Activated CD4-positive, alpha-beta T cell treated with anti-CD3 and anti-CD28 coated beads, Interleukin-2, amount 50 U/mL, for 48 hours (primary cell): ENCODE measurements at regions not wholly inside any gene's neighbourhood (a gene's known extent, or its start where the extent isn't known, plus 50 kb on each side); places are given as distances from the start of the nearest gene placed in this dataset.

Experiments
- DNase-seq, 2 experiments: peaks; one replicate each; pipeline ENCODE4 v3.0.0-alpha.2; 2020

DNA sequence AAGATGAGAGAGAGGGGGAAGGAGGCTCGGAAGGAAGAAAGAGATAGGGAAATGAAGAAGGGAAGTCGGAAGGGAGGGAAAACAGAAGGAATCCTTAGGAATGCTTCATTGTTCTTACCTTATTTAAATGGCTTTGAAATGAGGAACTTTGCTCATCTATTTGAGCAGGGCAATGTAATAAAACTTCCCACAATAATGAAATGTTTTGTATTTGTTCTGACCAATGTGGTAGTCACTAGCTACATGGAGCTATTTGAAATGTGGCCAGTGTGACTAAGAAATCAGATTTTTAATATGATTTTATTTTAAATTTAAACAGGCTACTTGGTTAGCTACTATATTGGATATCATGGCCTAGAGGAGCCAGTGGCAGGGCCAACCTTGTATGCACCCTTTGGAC lies 510.6 kb downstream of the HTR7 start:
- no peak for DNase-seq

DNA sequence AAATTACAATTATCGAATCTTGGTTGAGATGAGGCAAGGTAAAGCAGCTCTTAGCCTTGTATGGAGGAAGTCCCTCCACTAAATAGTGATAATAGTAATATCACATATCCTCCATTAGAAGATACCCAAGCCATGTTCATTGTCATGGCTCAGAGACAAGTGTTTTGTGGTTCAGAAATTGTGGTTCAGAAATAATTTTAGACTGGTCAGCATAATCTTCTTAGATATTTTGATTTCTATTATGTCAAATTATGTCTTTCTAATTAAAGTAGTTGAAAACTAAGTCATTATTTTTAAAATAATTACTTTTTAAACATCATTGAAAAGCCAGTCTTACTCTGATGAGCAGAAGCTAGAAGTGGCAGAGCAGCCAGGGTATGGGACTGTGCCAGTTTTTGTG lies 507.7 kb downstream of the HTR7 start:
- no peak for DNase-seq

DNA sequence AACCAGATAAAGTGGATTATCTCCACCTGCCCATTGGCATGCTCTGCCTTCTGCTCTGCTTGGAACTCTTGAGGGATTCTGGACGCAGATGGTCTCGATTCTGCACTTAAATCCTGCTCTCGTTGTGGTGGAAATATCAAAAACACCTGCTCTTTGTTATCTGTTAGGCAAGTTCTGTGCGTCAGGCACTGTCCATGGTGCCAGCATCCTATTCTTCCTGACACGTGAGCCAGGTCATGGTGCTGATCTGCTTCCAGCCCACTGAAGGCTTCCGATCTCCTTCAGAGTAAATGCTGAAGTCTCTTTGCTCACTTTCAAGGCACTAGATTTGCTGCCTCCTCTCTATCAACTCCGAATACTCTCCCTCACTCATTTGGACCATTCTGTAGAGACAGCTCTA lies 505.6 kb downstream of the HTR7 start:
- no peak for DNase-seq

DNA sequence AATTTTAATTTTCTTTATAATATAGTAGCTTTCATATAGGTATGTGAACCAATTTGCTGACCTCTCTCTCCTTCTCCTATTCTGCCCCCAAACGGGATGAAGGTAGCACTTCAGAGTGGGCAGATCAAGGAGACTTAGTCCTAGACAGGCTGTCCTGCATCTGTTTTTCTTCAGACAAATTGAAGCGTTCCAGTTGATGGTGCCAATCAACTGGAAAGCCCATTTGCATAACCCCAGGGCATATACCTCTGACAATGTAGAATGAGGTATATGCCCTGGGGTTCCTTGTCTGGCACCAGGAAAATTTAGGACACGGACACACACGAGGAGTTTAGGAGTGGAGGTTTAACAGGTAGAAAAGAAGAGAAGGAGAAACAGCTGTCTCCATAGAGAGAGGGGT lies 502.9 kb downstream of the HTR7 start:
- DNase-seq = no peak

DNA sequence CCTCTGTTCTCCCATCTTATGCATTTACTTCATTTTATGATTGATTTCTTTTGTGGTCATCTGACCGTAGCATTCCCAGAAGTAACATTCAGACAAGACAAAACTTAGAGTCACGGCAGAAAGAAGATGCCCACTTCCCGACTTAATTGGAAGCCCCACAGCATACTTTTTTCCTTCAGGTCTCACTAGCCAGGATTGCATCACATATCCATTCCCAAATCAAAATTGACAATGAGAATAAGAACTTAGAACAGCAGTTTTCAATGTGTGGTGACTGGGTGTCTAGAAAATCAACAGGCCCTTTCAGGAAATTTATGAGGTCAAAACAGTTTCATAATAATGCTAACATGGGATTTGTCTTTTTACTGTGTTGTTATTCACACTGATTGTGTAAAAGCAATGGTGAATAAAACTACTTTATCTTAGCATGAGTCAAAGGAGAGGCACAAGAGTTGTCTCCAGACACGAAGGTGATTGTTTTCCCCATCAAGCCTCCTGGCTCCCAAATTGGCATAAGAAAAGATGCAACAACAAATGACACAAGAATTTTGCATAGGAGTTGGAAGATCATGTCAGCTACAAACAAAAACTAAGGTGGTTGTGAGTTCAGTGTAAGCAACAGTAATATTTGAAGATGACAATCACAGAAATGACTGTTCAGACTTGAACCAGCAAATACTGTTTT lies 493.9 kb downstream of the HTR7 start:
- no peak for DNase-seq

DNA sequence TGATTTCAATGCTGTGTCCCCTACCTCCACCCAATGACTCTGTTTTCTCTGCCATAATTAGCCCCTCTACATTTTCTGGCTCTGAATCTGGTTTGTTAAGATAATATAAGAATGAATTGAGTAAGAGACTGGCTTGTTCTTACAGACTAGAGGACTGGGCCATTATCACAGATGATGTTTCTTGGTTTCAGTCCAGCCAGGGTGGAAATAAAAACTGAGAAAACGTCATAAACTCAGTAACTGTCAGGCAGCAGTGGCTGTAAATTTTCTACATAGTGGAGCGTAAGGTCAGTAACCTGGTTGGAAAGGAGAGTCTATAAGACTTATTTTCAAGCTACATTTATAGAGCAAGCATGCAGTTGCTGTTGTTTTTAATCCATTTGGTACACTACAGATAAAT lies 485.4 kb downstream of the HTR7 start:
- no peak for DNase-seq

DNA sequence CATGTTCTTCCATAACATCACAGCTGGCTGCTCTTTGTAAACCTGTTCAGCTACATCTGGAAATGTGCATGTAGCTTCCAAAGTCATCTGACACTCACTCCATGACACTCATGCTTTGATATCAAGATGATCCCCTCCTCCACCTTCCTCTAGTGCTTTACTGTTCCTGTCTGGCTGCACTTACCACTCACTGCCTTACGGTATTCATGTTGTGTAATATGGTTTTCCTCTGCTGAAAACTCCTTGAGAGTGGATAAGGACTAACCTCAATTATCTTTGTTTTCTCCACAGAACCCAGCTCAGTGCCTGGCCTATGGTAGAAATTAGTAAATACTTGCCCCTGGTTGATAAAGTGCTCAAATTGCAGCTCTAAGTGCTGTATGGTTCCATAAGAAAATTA lies 483.9 kb downstream of the HTR7 start:
- DNase-seq = no peak

DNA sequence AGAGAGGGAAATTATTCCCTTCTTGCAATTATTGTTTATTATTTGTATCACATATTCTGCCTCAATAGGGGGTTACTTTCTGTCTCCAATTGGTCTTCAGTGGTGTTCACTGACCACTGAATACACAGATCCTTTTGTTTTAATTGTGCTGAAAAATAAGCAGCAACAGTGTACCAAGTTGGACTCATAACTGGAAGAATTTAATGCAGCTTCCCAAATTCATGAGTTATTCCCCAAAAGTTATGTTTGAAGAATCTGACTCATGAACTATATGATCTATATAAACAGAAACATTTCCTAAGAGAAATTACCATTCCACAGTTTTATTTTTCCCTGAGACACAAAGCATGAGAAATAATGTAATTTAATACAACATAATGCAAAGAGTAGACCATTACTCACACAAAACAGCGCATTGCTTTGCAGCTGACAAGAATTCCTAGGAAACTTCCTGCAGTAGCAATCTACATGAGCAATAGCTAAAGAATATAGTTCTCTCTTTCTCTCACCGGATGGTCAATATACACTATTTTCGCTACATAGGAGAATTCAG lies 479.2 kb downstream of the HTR7 start:
- no peak for DNase-seq

DNA sequence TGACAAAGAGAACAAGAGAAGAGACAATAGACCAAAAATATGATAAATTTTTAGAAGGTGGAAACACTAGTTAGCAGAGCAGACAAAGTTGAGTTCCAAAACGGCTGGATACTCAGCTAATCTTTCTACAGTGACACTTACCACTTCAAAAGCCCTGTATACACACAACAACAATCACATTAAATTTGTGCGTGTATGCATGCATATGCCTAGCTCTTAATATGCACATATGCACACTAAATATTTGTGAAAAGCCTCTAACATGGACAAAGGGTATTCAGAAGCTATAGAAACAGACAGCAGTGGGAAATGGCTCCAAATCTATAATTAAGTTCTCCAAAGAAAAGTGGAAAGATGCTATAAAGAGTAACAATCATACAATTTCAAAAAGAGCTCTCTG lies 476.4 kb downstream of the HTR7 start:
- DNase-seq = no peak

DNA sequence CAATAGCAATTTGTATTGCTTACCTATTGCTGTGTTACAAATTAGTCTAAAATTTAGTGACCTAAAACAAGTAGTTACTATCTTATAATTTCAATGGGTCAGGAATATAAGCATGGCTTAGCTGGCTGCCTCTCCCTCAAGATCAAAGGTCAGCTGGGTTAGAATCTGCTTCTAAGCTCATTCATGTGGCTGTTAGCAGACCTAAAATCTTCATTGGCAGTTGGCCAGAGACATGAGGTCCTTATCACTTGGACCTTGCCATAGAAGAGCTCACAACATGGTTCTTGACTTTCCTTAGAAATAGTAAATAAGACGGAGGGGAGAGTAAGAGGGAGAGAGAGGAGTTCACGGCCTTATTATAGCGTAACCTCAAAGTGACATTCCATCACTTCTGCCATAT lies 468.0 kb downstream of the HTR7 start:
- DNase-seq = no peak

DNA sequence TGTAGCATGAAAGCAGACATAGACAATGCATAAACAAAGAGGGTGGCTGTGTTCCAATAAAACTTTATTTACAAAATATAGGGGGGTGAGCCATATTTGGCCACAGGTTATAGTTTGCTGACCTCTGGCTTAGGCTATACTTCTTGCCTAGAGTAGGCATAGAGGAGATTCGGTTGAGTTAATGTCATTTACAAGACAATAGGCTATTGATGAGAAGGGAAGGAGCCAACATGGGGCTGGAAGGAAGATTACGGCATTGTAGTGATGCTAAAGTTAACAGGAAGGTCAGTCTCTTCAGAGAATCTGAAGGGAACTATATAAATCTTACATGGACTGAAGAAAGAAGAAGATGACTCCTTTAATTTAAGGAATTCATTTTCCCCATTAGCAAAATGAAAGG lies 463.5 kb downstream of the HTR7 start:
- no peak for DNase-seq

DNA sequence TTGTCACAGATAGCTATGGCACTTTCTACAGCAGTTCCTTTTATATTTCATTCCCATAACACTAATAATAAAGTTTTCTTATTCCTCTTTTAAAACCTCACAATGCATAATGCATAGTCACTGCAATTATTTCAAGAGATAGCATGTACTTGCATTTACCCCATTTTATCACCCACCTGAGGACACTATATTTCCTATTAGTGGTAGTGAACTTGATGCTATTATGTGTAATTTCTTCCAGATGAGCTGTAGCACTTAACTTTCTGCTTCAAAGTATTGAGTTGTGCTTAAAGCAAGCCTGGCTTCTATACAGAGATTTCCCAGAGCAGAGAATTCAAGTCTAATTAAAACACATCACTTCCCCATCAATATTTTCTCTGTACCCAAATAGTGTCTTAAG lies 461.1 kb downstream of the HTR7 start:
- no peak for DNase-seq

DNA sequence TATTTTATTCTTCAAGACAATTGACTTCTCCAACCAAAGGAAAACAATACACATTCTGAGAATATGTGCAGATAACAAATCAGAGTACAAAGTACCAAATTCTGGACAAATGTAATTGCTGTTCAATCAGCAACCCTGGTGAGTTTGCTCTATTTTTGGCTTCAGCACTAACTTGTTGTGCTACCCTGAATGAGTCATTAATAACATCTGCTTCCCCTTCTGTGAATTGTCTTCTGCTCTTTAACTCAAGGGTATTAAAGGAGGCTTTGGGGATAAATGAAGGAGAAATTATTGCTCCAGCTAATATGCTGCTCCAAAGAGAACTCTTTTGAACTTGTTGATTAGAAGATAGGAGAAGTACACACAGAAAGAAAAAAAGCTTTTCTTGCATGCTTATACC lies 459.3 kb downstream of the HTR7 start:
- DNase-seq = no peak

DNA sequence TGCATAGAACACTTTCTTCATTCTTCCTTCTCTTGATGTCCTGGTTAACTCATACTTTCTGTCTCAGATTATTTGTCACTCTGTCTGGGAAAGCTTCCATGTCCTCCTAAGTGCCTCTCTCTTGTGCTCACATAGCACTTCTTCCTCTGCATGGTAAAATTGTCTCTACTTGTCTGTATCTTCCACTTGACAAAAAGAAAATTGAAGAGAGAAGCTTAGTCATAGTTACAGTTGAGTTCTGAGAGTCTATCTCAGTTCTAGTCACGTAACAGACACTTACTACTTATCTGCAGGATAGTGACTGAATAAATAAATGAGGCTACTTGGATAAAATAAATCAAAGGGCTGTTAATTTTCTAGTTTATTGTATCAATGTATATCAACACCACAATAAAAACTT lies 458.1 kb downstream of the HTR7 start:
- no peak for DNase-seq

DNA sequence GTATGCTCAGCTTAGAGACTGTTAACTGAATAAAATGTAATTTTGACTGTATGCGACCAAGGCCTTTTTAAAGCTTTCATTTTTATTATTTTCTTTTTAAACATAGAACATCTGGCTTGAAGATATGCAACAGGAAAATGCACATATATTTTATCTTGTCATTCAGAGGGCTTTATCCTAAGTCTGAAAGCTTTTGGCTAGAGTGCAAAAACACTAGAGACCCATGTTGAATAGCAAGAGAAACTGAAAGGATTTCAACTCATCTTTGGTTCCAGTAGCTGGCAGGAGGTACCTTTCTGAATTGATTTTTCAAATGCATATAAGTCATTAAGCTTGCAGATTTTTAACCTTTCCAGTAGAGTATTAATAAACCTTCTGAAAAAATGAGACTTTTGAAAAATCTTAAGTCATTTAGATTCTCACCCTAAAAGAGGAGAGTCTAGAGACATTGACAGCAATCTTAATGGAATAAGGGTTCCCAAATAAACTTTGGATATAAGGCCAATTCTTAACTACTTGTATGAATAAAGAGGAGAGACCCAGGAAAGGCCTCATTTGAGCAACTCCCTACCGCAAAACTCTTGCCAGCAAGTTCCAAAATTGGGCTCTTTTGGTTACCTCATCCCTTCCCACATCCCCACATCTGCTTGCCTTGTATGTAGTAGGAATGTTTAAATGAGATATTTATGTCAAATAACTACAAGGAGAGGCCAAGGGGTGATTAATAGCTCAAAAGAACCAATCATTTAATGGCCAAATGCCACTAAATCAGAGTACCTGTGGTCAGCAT lies 454.4 kb downstream of the HTR7 start:
- no peak for DNase-seq

DNA sequence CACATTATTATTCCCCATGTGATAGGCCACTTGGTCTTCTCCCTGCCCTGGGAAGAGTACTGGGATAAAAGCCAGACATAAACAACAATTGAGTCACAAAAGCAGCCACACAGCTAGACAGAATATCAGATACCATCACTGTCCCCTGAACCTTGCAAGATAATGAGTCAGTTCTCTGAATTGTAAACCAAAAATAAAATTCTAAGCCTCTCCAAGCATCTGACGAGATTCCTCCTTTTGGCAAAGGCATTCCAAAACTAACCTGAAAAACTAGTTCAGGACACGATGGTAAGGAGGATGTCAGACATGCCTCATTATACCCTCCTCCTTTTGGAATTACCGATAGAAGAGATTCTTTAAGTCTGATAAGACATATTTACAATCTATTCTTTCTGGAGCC lies 450.7 kb downstream of the HTR7 start:
- DNase-seq = no peak

DNA sequence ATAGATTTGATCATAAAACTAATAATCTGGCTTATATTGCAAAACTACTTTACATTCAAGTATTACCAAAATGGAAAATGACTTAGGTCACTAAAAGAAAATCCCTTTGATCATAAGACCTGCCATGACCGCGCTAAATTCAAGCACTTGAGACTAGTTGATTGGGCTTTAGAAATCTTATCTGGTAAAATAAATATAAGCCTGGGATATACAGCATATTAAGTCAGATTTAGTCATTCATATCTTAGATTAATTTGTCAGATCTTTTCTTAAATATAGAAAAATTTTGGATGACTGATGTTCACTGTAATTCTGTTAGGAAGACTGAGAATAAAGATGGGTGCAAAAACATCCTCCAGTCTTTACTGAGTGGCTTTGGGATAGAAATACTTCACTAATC lies 450.0 kb downstream of the HTR7 start:
- DNase-seq = no peak

DNA sequence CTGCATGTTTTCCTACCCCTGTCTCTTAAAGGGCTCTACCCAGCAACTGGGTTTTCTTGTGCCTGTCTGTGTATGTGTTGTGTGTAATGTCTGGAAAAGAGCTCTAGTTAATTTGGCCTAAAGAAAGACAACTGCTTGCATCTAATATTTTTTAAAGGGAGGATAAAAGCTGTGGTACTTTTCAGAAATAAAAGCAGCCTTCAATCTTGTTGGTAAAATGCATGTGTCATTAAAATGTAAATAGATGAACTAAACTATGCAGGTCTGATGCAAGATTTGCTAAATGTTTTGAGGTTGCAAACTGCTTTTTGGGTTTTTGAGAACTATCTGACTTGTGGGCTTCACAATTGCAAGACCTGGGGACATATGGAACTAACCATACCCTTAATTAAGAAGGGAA lies 445.3 kb downstream of the HTR7 start:
- DNase-seq = no peak

DNA sequence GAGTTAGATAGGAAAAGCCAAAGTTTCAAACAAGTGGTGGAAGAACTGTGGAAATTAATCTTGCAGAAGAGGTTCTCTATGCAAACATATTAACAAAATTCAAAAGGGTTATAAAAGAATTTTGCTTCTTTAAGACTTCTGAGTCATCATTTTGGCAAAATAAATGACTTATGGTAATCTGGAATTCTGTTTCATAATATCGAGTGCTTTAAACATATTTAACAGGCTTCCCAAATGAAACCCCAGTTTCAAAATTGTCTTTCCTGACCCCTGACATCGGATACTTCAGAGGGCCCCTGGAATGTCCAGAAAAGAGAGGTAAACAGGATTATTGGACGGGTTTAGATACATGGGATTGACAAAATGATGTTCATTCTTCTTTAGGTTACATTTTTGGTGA lies 444.6 kb downstream of the HTR7 start:
- no peak for DNase-seq

DNA sequence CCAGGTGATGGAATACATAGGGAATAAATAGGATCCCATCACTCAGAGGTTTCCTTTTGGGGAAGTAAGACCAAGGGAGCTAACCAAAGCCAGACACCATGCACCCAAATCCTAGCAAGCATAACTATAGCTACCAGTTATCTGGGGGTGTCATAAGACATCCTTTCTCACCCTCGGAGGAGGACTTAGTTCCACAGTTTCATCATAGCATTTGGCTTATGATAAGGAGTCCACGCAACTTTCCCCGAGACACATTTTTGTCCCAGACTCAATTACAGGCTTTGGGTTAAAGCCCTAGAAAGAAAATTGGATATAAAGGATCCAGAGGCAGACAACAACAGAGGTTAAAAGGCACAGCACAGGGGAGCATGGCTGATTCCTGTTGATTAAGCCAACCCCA lies 442.9 kb downstream of the HTR7 start:
- no peak for DNase-seq

DNA sequence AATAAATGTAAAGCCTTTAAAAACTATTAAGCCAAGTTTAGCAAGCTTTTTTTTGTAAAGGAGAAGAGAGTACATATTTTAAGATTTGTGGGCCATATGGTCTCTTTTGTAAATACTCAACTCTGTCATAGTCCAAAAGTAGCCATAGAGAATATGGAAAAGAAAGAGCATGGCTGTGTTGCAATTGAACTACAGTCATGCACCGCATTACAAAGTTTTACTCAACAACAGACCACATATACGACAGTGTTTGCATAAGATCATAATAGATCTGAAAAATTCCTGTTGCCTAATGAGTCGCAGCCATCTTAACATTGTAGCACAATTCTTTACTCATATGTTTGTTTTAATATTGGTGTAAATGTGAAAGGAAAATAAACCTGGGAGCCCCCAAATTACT lies 440.8 kb downstream of the HTR7 start:
- DNase-seq = no peak

DNA sequence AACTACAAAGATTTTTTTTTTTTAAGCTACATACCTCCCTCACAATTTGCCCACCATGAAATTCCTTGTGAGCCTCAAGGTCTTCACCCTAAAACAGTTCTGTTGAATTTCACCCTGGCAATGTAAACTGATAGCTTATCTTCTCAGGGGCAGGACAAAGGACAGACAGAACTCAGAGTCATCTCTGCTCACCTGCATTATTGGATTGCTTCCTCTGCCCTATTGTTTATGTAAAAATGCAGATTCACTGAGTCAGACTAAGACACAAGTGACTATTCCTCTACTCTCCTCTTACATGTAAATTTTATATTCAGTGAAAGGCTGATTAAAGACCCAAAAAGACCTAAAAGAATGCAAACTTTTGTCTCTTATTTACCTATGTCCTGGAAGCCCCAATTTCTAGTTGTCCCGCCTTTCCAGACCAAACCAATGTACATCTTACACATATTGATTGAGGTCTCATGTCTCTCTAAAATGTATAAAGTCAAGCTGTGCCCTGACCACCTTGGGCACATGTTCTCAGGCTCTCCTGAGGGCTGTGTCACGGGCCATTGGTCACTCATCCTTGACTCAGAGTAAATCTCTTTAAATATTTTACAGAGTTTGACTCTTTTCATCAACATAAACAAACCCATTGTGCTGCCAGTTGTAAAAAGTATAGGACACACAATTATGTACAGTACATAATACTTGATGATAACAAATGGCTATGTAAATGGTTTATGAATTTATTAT lies 440.2 kb downstream of the HTR7 start:
- no peak for DNase-seq

DNA sequence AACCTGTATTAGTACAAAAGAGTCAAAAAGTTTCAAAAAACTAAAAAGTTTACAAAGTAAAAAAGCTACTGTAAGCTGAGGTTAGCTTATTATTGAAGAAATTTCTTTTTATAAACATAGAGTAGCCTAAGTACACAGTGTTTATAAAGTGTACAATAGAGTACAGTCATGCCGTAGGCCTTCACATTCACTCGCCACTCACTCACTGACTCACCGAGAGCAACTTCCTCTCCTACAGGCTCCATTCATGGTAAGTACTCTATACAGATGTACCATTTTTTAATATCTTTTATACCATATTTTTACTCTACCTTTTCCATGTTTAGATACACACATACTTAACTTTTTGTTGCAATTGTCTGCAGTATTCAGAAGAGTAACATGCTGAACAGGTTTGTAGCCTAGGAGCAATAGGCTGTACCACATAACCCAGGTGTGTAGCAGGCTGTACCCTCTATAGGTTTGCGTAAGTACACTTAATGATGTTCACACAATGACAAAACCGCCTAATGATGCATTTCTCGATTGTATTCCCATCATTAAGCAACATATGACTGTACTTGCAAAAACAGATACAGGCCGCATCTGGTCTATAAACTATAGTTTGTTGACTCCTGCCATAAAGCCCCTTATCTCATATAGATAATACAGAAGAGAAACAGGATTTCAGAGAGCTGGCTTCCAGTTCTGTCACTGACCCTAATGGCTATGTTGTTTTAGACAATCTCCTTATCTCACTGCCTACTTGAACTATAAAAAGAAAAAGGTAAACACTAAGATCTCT lies 438.8 kb downstream of the HTR7 start:
- DNase-seq = no peak
